Esophagus muscularis mucosa (tissue), 3 donors: ENCODE measurements at regions not wholly inside any gene's neighbourhood (a gene's known extent, or its start where the extent isn't known, plus 50 kb on each side); places are given as distances from the start of the nearest gene placed in this dataset.

Experiments used
- CTCF ChIP-seq, 3 experiments: fragments of 200-600 bp in 2 of 3; fragments of 450-650 bp in 1 of 3; sonication (generic) in 2 of 3; IDR thresholded peaks; one replicate each; pipeline ENCODE4 v1.5.1; 2017 to 2019; ENCODE audit warnings: antibody characterized with exemption in 3 of 3, mild to moderate bottlenecking in 2 of 3, moderate library complexity in 1 of 3
- POLR2A ChIP-seq: fragments of 450-650 bp; IDR thresholded peaks from one replicate; pipeline ENCODE4 v1.6.1; 2017; ENCODE audit warnings: antibody characterized with exemption, moderate library complexity, mild to moderate bottlenecking, low read depth

- no peak for TF ChIP-seq POLR2A
- TF ChIP-seq CTCF (IDR thresholded peaks at IDR 0.05): no peak
These were observed 731.5 kb upstream of the SGCG start for GRCh38 chr13:22449251-22449650.
